HG03460 (cell line): ENCODE measurements at regions not wholly inside any gene's neighbourhood (a gene's known extent, or its start where the extent isn't known, plus 50 kb on each side); places are given as distances from the start of the nearest gene placed in this dataset.
"Not testable (repeated sequence)": the region's sequence is repeated elsewhere in the genome, so short reads cannot be mapped to it uniquely, and the experiment has no call there.

Experiments used
- ATAC-seq: cut with Tn5 transposase; IDR thresholded peaks from one replicate; pipeline ENCODE4 v1.9.1; 2021; ENCODE audit not compliant: unreplicated experiment

DNA sequence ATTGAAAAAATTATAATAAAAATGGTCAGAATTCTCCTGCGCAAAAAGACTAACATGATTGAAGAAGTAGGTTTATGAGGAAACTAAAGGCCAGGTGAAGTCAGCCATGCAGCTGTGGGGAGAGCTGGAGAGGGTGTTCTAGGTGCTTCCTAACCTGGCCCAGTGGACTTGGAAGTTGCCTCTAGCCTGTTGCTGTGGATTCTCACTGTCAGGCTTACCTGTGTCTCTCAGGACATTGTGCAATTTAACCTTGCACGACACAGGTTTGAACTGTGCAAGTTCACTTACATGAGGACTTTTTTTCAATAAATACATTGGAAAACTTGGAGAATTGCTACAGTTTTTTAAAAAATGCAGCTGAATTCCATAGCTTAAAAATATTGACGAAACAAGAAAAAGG lies 266.4 kb downstream of the CXCL12 start:
- no peak for ATAC-seq

GRCh38 chr10:44116474-44116873 lies 268.4 kb downstream of the CXCL12 start:
- no peak for ATAC-seq

DNA sequence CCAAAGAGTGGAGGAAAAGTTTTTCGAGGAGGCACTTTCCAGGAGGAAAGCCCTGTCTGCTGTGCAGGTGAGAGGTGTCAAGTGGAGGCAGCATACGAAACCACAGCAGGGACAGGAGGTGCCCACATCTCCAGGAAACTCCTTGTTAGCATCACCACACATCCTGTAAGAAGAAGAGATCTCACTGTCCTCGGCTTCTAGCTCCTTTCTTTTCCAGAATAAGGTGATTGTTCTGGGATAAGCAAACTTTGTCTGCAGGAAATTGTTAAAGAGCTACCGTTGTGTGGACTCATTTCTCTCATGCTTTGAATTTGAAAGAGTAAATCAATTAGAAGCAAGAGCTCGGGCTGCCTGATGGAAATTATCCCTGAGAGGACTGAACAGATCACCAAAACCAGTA lies 269.4 kb downstream of the CXCL12 start:
- ATAC-seq: no peak

- ATAC-seq: no peak
Observed at GRCh38 chr10:44114441-44114840, 270.5 kb downstream of the CXCL12 start.

DNA sequence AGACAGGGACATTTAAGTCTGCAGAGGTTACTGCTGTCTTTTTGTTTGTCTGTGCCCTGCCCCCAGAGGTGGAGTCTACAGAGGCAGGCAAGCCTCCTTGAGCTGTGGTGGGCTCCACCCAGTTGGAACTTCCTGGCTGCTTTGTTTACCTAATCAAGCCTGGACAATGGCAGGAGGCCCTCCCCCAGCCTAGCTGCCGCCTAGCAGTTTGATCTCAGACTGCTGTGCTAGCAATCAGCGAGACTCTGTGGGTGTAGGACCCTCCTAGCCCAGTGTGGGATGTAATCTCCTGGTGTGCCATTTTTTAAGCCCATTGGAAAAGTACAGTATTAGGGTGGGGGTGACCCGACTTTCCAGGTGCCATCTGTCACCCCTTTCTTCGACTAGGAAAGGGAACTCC lies 272.6 kb downstream of the CXCL12 start:
- ATAC-seq: not testable (repeated sequence)

GRCh38 chr10:44105696-44106095 lies 279.2 kb downstream of the CXCL12 start:
- no peak for ATAC-seq

GRCh38 chr10:44102726-44103255 lies 282.1 kb downstream of the CXCL12 start:
- no peak for ATAC-seq

DNA sequence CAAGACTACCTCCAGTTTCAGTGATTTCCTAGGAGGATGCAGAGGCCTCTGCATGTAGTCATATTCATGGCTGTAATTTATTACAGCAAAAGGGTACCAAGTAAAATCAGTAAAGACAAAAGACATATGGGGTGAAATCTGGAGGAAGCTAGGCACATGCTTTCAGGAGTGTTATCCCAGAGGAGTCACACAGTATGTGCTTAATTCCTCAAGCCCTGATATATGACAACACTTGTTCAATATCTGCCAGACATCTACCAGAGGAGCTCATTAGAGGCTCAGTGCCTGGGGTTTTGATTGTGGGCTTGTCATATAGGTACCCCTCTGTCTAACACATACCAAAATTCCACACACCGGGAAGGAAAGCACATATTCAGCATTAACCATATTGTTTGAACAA lies 283.8 kb downstream of the CXCL12 start:
- no peak for ATAC-seq

DNA sequence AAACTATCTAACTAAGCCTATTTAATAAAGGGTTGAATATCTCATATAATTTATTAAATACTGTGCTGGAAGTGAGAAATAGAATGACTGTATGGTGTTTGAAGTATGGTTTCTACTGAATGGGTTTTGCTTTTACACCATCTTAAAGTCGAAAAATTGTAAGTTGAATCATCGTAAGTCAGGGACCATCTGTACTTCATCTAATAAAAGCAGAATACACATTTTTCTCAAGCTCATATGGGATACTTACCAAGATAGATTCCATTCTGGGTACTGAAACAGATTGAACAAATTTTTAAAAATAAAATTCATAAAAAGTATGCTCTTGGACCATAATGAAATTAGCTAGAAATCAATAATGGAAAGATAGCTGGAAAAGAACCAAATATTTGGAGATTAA lies 285.4 kb downstream of the CXCL12 start:
- ATAC-seq: no peak

GRCh38 chr10:44096217-44096616 lies 288.7 kb downstream of the CXCL12 start:
- ATAC-seq: not testable (repeated sequence)

- no peak for ATAC-seq
Observed at GRCh38 chr10:44089671-44090070, 295.2 kb downstream of the CXCL12 start.

DNA sequence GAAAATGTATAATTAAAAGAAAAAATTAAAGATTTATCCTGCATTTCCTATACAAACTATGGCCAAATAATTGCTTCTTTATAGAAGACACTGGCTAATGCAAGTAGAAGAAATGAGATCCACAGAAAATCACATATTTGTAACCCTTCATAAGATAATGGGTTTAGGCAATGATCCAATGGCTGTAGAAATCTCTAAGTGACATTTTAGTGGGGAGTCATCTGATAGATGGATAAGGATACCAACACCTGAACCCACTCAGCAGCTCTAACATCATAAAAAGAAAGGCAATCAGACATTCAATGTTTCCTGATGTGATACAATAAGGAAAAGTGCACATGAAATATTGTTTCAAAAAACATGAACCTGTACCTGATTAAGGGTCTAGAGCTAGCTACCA lies 297.5 kb downstream of the CXCL12 start:
- ATAC-seq: no peak

DNA sequence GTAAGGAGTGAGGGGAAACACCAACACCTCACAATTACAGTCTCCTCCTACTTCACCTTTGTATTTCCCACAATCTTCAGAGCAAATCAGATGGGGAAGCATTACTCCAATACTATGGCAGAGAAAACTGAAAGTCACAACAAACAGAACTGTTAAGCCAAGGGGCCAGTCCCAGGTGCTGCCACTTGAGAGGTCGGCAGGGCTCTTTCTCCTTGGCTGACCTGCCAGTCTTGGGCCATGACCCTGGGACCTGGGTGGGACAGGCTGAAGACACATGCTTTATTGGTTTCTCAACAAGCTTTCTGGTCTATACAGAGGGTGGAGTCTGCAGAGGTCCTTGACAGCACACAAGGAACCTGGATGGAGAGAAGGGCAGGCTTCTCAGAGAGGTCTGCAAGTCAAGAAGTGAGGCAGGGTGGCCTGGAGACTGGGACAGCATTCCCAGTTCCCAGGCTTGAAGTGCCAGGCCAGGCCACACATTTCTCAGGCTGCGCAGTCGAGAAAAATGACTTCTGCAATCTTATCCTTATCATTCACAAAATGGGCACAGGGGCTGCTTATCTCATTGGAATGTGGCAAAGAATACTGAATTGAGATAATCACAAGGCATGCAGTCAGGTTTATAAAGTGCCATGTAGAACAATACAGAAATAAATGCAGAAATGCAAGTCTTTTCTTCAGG lies 301.0 kb downstream of the CXCL12 start:
- no peak for ATAC-seq

DNA sequence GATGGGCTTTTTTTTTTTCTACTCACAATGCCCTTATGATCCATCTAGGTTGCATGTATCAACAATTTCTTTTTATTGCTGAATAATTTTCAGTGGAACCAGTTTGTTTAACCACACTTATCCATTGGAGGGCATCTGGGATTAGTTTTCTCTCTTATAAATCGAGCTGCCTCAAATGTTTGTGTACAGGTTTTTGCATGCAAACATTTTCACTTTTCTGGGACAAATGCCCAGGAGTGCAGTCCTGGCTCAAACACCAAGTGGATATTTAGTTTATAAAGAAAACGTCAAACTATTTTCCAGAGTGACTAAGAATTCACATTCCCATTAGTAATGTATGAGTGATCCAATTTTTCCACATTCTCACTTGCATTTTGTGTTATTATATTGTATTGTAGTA lies 313.4 kb downstream of the CXCL12 start:
- ATAC-seq: no peak

- ATAC-seq: no peak
Observed at GRCh38 chr10:44070282-44070681, 314.6 kb downstream of the CXCL12 start.

- ATAC-seq: no peak
Observed at GRCh38 chr10:44069573-44069972, 315.3 kb downstream of the CXCL12 start.

DNA sequence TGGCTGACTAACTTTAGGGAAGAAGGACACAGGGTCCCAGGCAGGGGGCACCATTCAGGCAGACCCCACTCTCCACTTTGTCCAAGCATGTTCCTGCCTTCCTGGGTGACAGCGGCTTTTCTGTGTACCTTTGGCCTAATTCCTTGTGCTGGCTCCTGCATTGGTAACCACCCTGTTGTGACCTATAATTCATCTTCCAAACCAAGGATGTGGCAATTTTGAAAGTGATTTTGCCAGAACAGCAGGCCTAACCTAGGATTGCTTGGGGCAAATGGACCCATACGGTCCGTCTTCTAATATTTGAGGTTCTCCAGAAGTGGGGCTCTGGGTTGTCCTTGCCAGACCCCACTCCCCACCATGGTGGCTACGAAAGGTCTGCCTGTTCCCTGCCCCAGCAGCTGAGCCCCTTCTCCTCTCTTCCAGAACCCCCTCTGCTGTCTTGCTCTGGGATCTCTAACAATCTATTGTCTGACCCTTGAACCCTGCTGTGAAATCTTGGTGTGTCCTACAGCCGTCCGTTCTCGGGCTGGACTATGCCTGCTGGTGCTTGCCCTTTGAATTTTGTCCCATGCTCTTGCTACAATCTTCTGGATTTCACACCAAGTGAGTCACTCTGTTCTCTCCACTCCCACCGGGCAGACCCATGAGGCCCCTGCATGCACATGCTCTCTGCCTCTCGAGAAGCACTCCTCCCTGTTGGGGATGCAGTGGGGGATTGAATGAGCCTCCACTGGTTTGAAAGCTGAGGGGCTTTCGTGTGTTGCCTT lies 316.0 kb downstream of the CXCL12 start:
- ATAC-seq: no peak

DNA sequence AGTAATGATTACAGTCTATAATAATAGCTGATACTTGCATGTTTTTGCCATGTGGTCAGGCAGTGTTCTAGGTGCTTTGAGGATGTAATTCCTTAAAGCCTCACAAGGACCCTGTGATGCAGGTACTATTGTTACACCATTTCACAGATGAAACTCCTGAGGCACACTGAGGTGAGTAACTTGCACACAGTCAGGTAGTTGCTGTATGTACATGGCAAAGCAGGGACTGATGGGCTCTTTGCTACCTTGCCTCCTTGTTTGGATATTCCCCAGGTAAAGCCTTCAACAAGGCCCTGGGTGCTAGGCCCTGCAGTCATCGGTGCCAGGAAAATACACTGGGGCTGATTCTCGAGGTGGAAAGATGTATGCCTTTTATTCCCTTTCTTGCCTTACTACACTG lies 317.5 kb downstream of the CXCL12 start:
- ATAC-seq: no peak

DNA sequence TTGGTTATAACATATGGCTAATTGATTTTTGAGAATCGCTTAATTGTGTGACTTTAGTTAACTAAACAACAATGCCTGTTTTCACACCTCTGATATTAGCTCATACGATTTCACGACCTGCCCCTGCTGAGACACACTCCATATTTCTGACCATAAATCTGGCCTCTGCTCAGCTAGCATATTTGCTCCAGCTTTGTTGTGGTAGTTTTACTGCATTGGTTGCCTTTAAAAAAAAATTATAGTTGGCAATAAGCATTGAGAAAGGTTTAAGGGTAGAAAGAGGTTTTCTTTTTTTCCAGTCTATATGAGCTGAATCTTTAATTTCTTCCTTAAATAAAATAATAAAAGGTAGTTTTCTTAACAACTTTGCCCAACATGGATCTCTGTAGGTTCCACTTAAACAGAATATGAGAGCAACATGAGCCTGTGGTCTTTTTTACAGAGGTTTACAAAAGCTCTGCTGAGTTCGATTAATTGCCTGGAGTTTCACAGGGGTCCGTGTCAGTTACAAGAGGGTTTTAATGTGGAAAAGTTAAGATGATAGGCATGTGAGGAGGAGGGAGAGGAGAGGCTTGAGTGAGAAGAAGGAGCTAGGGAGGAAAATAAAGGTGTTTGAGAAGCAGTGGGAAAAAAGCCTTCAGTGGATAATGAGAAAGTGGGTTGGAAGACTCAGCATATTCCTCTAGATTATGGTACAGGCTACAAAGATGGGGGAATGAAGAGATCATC lies 318.2 kb downstream of the CXCL12 start:
- ATAC-seq: no peak

DNA sequence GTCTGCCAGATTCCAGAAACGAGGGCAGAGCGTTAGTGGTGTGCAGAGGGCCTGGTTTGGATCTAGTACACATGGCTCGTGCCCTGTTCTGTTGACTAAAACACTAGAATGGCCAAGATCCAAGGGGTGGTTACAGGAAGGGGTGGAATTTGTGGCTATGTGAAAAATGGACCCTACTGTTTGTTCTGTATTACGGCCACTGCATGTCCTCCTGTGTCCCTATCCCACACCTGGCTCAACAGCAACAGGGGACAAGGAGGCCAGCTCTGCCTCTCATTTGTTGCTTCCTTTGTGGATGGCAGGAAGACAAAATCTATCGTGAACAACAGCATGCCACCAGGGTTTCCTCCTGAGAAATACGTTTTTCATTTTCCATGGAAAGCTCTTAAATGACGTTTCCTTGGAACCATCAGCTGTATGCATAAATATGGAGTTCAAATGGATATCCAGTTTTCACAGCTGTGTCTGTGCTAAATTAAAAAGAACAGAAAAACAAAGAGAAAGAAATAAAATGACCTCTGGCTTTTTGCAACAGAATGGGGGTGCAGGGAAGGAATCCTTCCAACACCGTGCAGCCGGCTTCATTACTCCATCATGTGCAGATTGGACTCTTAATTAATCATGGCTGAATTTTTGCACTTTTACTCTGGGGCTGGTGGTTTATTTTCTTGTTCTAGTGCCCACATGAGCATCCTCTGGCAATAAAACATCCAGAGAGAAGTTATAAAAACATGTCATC lies 318.9 kb downstream of the CXCL12 start:
- ATAC-seq: no peak
